Ishikawa (cell line): ENCODE measurements at regions not wholly inside any gene's neighbourhood (a gene's known extent, or its start where the extent isn't known, plus 50 kb on each side); places are given as distances from the start of the nearest gene placed in this dataset.

Source experiments
- CEBPB ChIP-seq: IDR thresholded peaks from 2 replicates; pipeline ENCODE4 v1.6.1; 2012
- EP300 ChIP-seq: IDR thresholded peaks from 2 replicates; pipeline ENCODE4 v1.6.1; 2012; ENCODE audit warnings: borderline replicate concordance
- NFIC ChIP-seq: IDR thresholded peaks from 2 replicates; pipeline ENCODE4 v1.6.1; 2012
- TCF12 ChIP-seq: IDR thresholded peaks from 2 replicates; pipeline ENCODE4 v1.6.1; 2012; ENCODE audit warnings: low read depth
- TF ChIP-seq, protein P1 (sequence below): IDR thresholded peaks from 2 replicates; pipeline ENCODE4 v1.6.1; 2012
- TF ChIP-seq, protein P2 (sequence below): IDR thresholded peaks from 2 replicates; pipeline ENCODE4 v1.6.1; 2012

DNA sequence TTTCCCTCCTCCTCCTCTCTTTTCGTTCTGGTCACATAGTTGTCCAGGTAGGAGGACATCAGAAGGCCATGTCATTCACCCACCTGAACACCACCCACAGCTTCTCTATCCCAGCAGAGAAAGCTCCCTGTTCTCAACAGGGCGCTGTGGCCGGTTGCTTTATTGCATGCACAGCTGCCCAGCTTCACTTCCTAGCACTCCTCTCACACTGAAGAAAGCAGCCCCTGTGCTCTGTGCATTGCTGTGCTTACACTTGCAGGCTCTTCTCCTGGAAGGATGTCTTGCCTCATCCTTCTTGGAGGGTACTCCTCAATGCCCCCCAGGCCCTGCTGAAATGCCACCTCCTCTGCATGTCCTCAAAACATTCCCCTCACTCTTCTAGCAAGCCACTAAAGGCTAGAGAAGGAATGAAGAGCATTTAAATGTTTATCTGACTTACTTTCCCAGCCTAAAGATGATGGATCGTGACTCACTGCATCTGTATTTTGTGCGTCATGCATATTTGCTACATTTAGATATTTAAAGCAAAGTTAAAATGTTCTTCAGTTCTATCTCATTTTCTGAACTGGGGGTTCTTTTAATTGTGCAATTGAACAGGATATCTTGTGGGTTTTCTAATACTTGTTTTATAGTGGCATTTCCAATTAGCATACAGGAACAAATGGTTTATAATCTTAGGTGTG is 186.4 kb upstream of the PUDP start:
- TF ChIP-seq EP300 = no peak
- TF ChIP-seq, protein P1, sequence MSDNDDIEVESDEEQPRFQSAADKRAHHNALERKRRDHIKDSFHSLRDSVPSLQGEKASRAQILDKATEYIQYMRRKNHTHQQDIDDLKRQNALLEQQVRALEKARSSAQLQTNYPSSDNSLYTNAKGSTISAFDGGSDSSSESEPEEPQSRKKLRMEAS = no peak
- no peak for TF ChIP-seq TCF12
- no peak for TF ChIP-seq NFIC
- TF ChIP-seq CEBPB = no peak
- TF ChIP-seq, protein P2, sequence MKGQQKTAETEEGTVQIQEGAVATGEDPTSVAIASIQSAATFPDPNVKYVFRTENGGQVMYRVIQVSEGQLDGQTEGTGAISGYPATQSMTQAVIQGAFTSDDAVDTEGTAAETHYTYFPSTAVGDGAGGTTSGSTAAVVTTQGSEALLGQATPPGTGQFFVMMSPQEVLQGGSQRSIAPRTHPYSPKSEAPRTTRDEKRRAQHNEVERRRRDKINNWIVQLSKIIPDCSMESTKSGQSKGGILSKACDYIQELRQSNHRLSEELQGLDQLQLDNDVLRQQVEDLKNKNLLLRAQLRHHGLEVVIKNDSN = no peak
